GM19023 (cell line): ENCODE measurements at regions not wholly inside any gene's neighbourhood (a gene's known extent, or its start where the extent isn't known, plus 50 kb on each side); places are given as distances from the start of the nearest gene placed in this dataset.
"Not testable (repeated sequence)": the region's sequence is repeated elsewhere in the genome, so short reads cannot be mapped to it uniquely, and the experiment has no call there.

ENCODE experiments used
- ATAC-seq: cut with Tn5 transposase; IDR thresholded peaks from one replicate; pipeline ENCODE4 v1.9.1; 2021; ENCODE audit warnings: mild to moderate bottlenecking, moderate library complexity; ENCODE audit not compliant: unreplicated experiment

GRCh38 chr10:29804025-29804852 is 169.5 kb upstream of the SVIL start:
- ATAC-seq, result no peak

GRCh38 chr10:29802171-29802570 is 167.4 kb upstream of the SVIL start:
- ATAC-seq, result no peak

GRCh38 chr10:29798921-29799690 is 164.3 kb upstream of the SVIL start:
- no peak for ATAC-seq

GRCh38 chr10:29797616-29798015 is 162.8 kb upstream of the SVIL start:
- no peak for ATAC-seq

DNA sequence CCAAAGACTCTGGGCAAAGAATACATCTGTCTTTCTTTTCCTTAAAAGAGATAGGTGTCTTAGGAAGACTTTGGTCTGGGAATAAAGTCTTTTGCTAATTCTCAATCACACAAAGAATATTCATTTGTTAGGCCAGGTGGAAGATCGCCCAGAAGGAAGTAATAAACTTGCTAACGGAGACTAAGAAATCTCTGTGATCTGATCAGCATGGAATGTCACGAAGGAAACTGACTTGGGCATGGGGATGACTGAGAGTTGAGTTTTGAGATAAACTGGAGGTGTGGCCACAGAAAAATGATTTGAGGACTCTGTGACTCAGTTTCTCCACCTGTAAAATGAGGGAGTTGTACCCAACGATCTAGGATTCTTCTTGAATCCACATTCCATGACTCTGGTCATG is 161.1 kb upstream of the SVIL start:
- no peak for ATAC-seq

GRCh38 chr10:29794776-29795611 is 160.2 kb upstream of the SVIL start:
- ATAC-seq, result no peak

- no peak for ATAC-seq
These were observed 157.0 kb upstream of the SVIL start for GRCh38 chr10:29791773-29792172.

GRCh38 chr10:29790207-29790606 is 155.4 kb upstream of the SVIL start:
- ATAC-seq, result no peak

DNA sequence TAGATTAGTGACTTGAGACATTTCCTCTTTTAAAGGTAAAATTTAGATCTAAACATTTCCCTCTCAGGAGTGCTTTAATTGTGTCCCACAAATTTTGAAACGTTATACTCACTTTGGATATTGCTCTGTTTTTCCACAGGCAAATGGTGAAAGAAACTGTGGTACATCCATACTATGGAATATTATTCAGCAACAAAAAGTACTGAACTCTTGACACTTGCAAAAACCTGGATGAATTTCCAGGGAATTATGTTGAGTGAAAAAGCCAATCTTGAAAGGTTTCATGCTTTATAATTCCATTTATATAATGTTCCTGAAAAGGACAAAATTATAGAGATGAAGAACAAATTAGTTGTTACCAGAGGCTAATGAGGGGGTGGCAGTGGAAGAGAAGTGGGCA is 153.3 kb upstream of the SVIL start:
- no peak for ATAC-seq

- no peak for ATAC-seq
These were observed 150.9 kb upstream of the SVIL start for GRCh38 chr10:29785701-29786100.

- no peak for ATAC-seq
These were observed 149.5 kb upstream of the SVIL start for GRCh38 chr10:29784175-29784773.

DNA sequence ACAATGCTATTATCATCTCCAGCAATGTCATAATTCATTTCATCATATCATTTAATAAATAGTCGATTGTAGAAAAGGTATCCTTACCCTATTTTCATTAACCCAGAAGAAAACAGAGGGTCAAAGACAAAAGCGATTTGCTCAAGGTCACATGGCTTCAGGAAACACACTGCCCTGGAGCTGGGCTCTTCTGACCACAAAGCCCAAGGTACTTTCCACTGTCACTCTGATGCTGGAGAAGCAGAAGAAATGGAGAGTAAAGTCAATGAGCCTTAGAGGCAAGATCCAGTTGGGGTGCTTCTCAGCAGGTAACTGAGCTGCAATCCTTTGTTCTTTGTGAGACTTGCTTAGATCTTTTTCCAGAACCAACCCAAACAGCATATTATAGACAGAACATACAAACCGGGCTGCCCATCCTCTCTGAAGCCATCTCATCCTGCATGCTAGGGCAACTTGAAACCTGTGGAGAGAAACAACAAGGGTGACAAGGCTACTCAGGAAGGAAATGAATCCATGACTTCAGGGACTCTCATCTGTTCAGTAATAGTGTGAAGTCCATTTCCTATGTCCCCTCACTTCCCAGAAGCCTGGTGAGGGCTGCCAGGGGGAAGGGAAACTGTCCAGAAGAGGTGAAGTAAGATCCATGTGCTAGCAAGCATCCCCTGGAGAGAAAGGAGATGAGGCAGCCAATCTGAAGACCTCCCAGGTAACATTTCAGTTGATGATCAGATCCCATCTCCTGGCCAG is 148.6 kb upstream of the SVIL start:
- no peak for ATAC-seq

DNA sequence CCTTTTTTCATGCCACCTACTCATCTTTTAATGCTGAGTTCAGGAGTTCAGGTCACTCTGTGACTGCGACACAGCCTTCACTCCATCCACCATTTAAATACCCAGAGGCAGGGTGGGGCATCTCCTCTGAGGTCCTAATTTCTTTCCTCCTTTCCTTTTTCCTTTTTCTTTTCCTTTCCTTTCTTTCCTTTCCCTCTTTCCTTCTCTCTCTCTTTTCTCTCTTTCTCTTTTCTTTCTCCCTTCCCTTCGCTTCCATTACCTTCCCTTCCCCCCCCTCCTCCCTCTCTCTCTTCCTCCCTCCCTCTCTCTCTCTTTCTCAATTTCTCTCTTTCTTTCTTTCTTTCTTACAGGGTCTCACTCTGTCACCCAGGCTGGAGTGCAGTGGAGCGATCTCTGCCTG is 145.9 kb upstream of the SVIL start:
- no peak for ATAC-seq

DNA sequence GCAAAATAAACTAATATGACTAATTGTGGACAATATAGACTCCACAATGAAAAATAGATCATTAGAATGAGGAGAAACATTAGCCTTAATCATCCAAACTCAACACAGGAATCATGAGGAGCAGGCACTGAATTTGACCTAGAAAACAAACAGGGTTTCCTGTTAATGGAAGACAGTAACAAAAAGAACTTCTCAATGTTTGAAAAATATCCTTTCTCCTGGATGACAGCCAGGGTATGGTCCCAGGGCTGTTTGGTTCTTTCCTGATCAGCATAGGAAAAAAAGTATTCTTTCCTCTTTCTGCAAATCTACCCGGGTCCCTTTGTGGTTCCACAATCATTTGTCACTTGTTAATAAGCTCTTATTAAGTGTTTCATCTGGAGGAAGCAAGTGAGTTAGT is 145.3 kb upstream of the SVIL start:
- ATAC-seq, result no peak

DNA sequence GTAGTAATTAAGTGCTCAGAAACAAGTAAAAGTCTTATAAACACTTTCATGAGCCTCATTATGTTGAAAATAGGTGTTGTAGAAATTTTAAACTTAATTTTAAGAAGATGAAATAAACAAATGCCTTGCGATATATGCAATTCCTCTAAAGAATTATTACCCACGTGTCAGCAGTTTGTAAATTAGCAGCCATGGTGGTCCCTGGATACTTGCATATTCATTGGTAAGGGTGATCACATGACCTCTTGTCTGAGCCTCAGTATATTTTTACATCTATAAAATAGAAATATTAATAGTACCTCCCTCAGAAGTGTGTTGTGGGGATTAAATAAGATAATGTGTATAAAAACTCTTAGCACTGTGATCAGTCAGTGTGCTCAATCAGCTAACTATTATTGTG is 141.5 kb upstream of the SVIL start:
- ATAC-seq, result no peak

GRCh38 chr10:29774475-29774874 is 139.7 kb upstream of the SVIL start:
- no peak for ATAC-seq

DNA sequence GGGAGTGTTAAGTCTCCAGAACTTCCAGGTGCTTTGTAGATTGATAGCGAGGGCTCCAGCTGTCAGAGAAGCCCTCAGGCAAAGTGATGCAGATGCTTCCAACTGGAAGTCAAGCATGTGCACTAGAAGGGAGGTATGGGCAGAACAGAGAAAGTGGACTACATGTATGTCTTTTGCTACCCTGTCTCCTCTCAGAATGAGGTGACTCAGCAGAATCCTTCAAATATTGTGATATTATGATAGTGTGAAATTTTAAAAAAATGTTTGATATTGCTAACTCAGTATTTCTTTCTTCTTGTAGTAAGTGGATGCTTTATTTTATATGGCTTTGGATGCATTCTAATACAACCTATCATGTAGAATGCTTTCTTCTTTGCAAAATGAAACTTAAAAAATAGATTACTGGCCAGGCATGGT is 138.9 kb upstream of the SVIL start:
- ATAC-seq, result no peak

DNA sequence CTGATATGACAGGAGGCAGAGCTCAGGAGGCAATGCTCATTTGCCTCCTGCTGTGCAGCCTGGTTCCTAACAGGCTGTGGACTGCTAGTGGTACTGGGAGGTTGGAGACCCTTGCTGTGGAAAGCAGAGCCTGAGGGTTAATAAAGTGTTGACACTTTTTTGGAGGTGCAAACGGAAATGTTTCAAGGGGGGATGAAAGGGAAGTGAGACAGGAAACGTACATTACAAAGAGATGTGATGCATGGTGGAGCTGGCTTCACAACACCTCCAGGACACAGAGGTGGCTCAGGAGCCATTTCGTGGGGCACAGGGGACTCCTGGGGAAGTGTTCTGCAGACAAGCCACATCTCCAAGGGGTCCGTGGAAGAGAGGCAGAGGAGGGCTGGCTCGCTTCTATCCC is 137.6 kb upstream of the SVIL start:
- no peak for ATAC-seq

GRCh38 chr10:29771376-29771775 is 136.6 kb upstream of the SVIL start:
- no peak for ATAC-seq

DNA sequence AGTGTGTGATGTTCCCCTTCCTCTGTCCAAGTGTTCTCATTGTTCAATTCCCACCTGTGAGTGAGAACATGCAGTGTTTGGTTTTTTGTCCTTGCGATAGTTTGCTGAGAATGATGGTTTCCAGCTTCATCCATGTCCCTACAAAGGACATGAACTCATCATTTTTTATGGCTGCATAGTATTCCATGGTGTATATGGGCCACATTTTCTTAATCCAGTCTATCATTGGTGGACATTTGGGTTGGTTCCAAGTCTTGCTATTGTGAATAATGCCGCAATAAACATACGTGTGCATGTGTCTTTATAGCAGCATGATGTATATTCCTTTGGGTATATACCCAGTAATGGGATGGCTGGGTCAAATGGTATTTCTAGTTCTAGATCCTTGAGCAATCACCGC is 134.5 kb upstream of the SVIL start:
- ATAC-seq, result not testable (repeated sequence)
